Bronchial epithelial cell (primary cell): ENCODE measurements at regions not wholly inside any gene's neighbourhood (a gene's known extent, or its start where the extent isn't known, plus 50 kb on each side); places are given as distances from the start of the nearest gene placed in this dataset.

Source experiments
- DNase-seq: peaks from one replicate; pipeline ENCODE4 v3.0.0-alpha.2; 2010; ENCODE audit warnings: low read depth
- FAIRE-seq: peaks from 2 replicates; lab custom pipeline; 2011; peaks lifted over from hg19 to GRCh38; lab: Jason Lieb, UNC
- H3K27me3 ChIP-seq: 2 replicates; pipeline ENCODE4 v1.5.1; 2011; ENCODE audit warnings: low read length; ENCODE audit not compliant: control insufficient read depth, insufficient read depth
- H3K36me3 ChIP-seq: 2 replicates; pipeline ENCODE4 v1.5.1; 2011; ENCODE audit warnings: low read length; ENCODE audit not compliant: control insufficient read depth, insufficient read depth
- H3K4me3 ChIP-seq: 2 replicates; pipeline ENCODE4 v1.5.1; 2011; ENCODE audit warnings: mild to moderate bottlenecking, low read depth, low read length, control low read depth
- CTCF ChIP-seq: IDR thresholded peaks from 2 replicates; pipeline ENCODE4 v1.5.1; 2011; ENCODE audit warnings: mild to moderate bottlenecking, moderate library complexity, low read length, control low read depth, inconsistent platforms; ENCODE audit not compliant: insufficient read depth, severe bottlenecking

- DNase-seq (no peak), FAIRE-seq (no peak)
- H3K4me3 ChIP-seq, result no peak overlapping the region
- TF ChIP-seq CTCF, result no peak
- no peaks in the 10 kb centered on the region for H3K27me3 ChIP-seq
- no peaks in the 10 kb centered on the region for H3K36me3 ChIP-seq
Observed at GRCh38 chr4:62835631-62836030, 1573.6 kb downstream of the TECRL start.

- no peak for DNase-seq
- Histone ChIP-seq H3K36me3 (no peaks in the 10 kb centered on the region), H3K27me3 (no peaks in the 10 kb centered on the region), H3K4me3 (no peak overlapping the region)
- FAIRE-seq, result no peak
- TF ChIP-seq CTCF, result no peak
Observed at GRCh38 chr4:62822306-62822705, 1586.9 kb downstream of the TECRL start.

- no peaks in the 10 kb centered on the region for H3K36me3 ChIP-seq
- no peak for TF ChIP-seq CTCF
- DNase-seq (no peak), FAIRE-seq (no peak)
- H3K4me3 ChIP-seq, result no peak overlapping the region
- no peaks in the 10 kb centered on the region for H3K27me3 ChIP-seq
Observed at GRCh38 chr4:62816566-62816965, 1592.7 kb downstream of the TECRL start.

- H3K27me3 ChIP-seq, result no peaks in the 10 kb centered on the region
- FAIRE-seq, result no peak
- H3K36me3 ChIP-seq, result no peaks in the 10 kb centered on the region
- H3K4me3 ChIP-seq, result no peak overlapping the region
- no peak for DNase-seq
- no peak for TF ChIP-seq CTCF
Observed at GRCh38 chr4:62814510-62815047, 1594.7 kb downstream of the TECRL start.

GRCh38 chr4:62806816-62807215, 1602.4 kb downstream of the TECRL start:
- Histone ChIP-seq H3K4me3 (no peak overlapping the region), H3K27me3 (no peaks in the 10 kb centered on the region), H3K36me3 (no peaks in the 10 kb centered on the region)
- no peak for DNase-seq
- FAIRE-seq, result no peak
- TF ChIP-seq CTCF, result no peak

GRCh38 chr4:62804075-62804474, 1603.9 kb downstream of the ADGRL3 start:
- Histone ChIP-seq H3K27me3 (no peaks in the 10 kb centered on the region), H3K36me3 (no peaks in the 10 kb centered on the region), H3K4me3 (no peak overlapping the region)
- FAIRE-seq (no peak), DNase-seq (no peak)
- no peak for TF ChIP-seq CTCF
